ENCODE measurements at regions not wholly inside any gene's neighbourhood (a gene's known extent, or its start where the extent isn't known, plus 50 kb on each side); places are given as distances from the start of the nearest gene placed in this dataset.

DNA sequence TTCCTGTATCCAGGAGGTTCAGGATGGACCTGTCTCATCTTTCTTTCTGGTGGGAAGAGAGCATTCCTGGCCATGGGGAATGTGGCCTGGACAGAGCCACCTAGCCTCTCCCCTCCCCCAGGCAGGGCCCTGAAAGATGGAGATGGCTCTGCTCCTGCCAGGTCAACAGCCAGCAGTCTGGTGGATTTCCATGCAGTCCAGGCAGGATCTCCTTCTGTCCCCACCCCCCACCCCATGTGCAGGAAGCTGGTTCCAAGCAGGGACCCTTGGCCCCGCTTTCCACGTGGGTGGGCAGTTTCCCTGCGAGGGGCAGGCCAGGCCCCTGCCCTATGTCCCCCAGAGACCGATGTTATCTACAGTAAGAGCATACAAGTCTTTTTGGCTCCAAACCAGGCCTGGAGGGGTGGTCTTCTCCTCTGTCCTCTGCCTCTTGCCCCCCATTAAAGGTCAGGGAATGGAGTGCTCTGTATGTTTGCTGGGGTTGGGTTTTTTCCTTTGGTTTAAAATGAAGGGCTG, 240.5 kb downstream of the SEC14L1 start:
- H3K27me3 ChIP-seq = no peaks in the 10 kb centered on the region
- H3K27ac ChIP-seq = peak overlapping the region; percentile 26 to 98 (median 93)
- no peak for TF ChIP-seq POLR2AphosphoS5 (IDR thresholded peaks at IDR 0.05)
- TF ChIP-seq, protein P1, sequence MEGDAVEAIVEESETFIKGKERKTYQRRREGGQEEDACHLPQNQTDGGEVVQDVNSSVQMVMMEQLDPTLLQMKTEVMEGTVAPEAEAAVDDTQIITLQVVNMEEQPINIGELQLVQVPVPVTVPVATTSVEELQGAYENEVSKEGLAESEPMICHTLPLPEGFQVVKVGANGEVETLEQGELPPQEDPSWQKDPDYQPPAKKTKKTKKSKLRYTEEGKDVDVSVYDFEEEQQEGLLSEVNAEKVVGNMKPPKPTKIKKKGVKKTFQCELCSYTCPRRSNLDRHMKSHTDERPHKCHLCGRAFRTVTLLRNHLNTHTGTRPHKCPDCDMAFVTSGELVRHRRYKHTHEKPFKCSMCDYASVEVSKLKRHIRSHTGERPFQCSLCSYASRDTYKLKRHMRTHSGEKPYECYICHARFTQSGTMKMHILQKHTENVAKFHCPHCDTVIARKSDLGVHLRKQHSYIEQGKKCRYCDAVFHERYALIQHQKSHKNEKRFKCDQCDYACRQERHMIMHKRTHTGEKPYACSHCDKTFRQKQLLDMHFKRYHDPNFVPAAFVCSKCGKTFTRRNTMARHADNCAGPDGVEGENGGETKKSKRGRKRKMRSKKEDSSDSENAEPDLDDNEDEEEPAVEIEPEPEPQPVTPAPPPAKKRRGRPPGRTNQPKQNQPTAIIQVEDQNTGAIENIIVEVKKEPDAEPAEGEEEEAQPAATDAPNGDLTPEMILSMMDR (IDR thresholded peaks at IDR 0.05) = no peak
- no peak for TF ChIP-seq EP300 (IDR thresholded peaks at IDR 0.05)
- no peak for TF ChIP-seq POLR2A (IDR thresholded peaks at IDR 0.05)
- H3K9me3 ChIP-seq = no peaks in the 10 kb centered on the region
- H3K36me3 ChIP-seq = peaks cover 0 to 19% (median 0%) of the 10 kb centered on the region in 4 donors
- peaks cover 97 to 100% (median 100%) of the 10 kb centered on the region in 4 donors for H3K4me1 ChIP-seq
- peak in 1 of 2 donors; percentile 29 for DNase-seq
- H3K4me3 ChIP-seq = no peak overlapping the region
- intact Hi-C loops (cut with DNase I; ENCODE audit: low total_unique reads) = no loop called here
- 45 to 74% (median 62%) methylated on average over 2 to 4 of the region's 4 CpGs for WGBS, 5 donors

GRCh38 chr17:77381731-77382130, 241.0 kb downstream of the SEC14L1 start:
- no peak overlapping the region for H3K4me3 ChIP-seq
- H3K36me3 ChIP-seq = peaks cover 0 to 19% (median 0%) of the 10 kb centered on the region in 4 donors
- no peaks in the 10 kb centered on the region for H3K27me3 ChIP-seq
- H3K4me1 ChIP-seq = peaks cover 97 to 100% (median 100%) of the 10 kb centered on the region in 4 donors
- intact Hi-C loops (cut with DNase I; ENCODE audit: low total_unique reads) = no loop called here
- WGBS, 5 donors = 86 to 93% (median 91%) methylated on average over 8 of the region's 8 CpGs
- TF ChIP-seq POLR2AphosphoS5 (IDR thresholded peaks at IDR 0.05) = no peak
- TF ChIP-seq, protein P1 (IDR thresholded peaks at IDR 0.05) = no peak
- TF ChIP-seq EP300 (IDR thresholded peaks at IDR 0.05) = no peak
- TF ChIP-seq POLR2A (IDR thresholded peaks at IDR 0.05) = no peak
- H3K27ac ChIP-seq = peak overlapping the region; percentile 15 to 98 (median 93)
- H3K9me3 ChIP-seq = no peaks in the 10 kb centered on the region
- no peak for DNase-seq

DNA sequence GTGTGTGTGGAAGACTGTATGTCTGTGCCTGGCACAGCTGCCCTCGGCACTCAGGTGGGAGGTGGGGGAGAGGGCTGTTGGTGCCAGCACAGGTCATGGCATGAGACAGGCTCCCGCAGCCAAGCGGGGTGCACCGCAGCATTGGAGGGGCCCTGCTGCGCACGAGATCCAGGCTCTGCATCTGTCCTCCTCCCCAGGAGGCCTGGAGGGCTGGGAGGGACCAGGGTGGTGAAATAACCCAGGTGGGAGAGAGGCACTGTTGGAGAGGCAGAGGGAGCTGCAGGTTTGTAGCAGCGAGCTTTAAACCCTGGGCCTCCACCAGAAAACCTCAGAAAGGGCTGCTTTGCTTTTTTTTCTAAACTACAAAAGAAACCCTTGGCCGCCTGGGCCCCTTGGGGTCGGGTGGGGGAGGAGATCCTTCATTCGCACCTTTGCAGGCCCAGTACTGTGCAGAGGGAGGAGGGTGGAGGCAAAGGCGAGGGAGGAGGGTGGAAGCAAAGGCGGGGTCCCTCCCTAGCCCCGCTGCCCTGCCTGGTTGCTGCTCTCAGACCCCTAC, 241.7 kb downstream of the SEC14L1 start:
- Histone ChIP-seq H3K9me3 (no peaks in the 10 kb centered on the region), H3K27ac (peak overlapping the region; percentile 17 to 98 (median 93)), H3K4me3 (no peak overlapping the region), H3K4me1 (peaks cover 97 to 100% (median 99%) of the 10 kb centered on the region in 4 donors), H3K27me3 (no peaks in the 10 kb centered on the region), H3K36me3 (peaks cover 0 to 19% (median 0%) of the 10 kb centered on the region in 4 donors)
- TF ChIP-seq, protein P1 (IDR thresholded peaks at IDR 0.05) = no peak
- no peak for TF ChIP-seq EP300 (IDR thresholded peaks at IDR 0.05)
- TF ChIP-seq POLR2AphosphoS5 (IDR thresholded peaks at IDR 0.05) = no peak
- TF ChIP-seq POLR2A (IDR thresholded peaks at IDR 0.05) = no peak
- intact Hi-C loops (cut with DNase I; ENCODE audit: low total_unique reads) = no loop called here
- WGBS, 5 donors = 37 to 49% (median 39%) methylated on average over 13 of the region's 13 CpGs
- peak in 1 of 2 donors; percentile 64 for DNase-seq

DNA sequence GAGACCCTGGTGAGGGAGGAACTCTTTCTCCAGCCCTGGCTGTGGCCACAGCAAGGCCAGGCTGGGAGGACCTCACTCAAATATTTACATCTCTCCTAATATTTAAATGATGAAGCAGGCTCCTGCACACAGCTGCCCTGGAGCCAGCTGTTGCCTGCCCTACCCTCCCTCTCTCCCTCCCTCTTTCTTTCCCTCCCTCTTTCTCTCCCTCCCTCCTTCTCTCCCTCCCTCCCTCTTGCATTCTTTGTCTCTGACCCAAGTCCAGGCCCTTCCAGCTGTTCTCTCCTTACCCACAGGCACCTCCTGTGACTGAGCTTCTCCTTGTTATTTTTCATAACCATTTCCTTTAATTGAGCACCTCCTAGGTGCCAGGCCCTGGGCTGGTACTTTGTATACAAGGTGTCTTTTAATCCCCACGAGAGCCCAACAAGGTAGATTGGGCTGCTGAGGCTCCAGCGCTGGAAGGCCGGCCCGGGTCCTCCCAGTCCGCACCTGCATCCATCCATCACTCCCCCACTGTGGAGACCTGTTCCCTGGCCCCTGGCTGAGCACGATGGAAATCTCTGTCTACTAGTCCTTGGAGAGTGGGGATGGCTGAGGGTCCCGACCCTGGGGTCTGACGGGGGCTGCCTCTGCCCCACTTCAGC, 242.3 kb downstream of the SEC14L1 start:
- Histone ChIP-seq H3K4me1 (peaks cover 97 to 100% (median 99%) of the 10 kb centered on the region in 4 donors), H3K9me3 (no peaks in the 10 kb centered on the region), H3K27ac (peak overlapping the region; percentile 66 to 98 (median 93)), H3K36me3 (peaks cover 0 to 19% (median 0%) of the 10 kb centered on the region in 4 donors), H3K27me3 (no peaks in the 10 kb centered on the region), H3K4me3 (no peak overlapping the region)
- 46 to 74% (median 69%) methylated on average over 4 to 8 of the region's 8 CpGs for WGBS, 5 donors
- peak in 1 of 2 donors; percentile 85 for DNase-seq
- intact Hi-C loops (cut with DNase I; ENCODE audit: low total_unique reads) = no loop called here
- TF ChIP-seq, protein P1 (IDR thresholded peaks at IDR 0.05) = no peak
- TF ChIP-seq POLR2A (IDR thresholded peaks at IDR 0.05) (no peak), POLR2AphosphoS5 (IDR thresholded peaks at IDR 0.05) (no peak), EP300 (IDR thresholded peaks at IDR 0.05) (no peak)

Data from stomach (tissue), 8 donors.